Stomach smooth muscle (tissue), 2 donors: ENCODE measurements at regions not wholly inside any gene's neighbourhood (a gene's known extent, or its start where the extent isn't known, plus 50 kb on each side); places are given as distances from the start of the nearest gene placed in this dataset.

Experiments
- H3K27ac ChIP-seq: one replicate; pipeline ENCODE4 v1.7.0; 2013; ENCODE audit warnings: mild to moderate bottlenecking, low read length, inconsistent platforms
- H3K27me3 ChIP-seq, 2 donors: one replicate each; pipeline ENCODE4 v1.7.0; 2013; ENCODE audit warnings: low read length in 2 of 2; ENCODE audit not compliant: insufficient read depth in 2 of 2, control insufficient read depth in 1 of 2
- H3K36me3 ChIP-seq, 2 donors: one replicate each; pipeline ENCODE4 v1.7.0; 2013; ENCODE audit warnings: low read length in 2 of 2; ENCODE audit not compliant: control insufficient read depth in 2 of 2, insufficient read depth in 2 of 2
- H3K4me1 ChIP-seq: one replicate; pipeline ENCODE4 v1.7.0; 2013; ENCODE audit warnings: low read length; ENCODE audit not compliant: control insufficient read depth, insufficient read depth
- H3K4me3 ChIP-seq, 2 donors: one replicate each; pipeline ENCODE4 v1.7.0; 2013; ENCODE audit warnings: low read length in 2 of 2
- H3K9ac ChIP-seq, 2 donors: one replicate each; pipeline ENCODE4 v1.7.0; 2013; ENCODE audit warnings: low read length in 2 of 2, mild to moderate bottlenecking in 1 of 2
- H3K9me3 ChIP-seq, 2 donors: one replicate each; pipeline ENCODE4 v1.7.0; 2013; ENCODE audit warnings: low read length in 2 of 2; ENCODE audit not compliant: control insufficient read depth in 2 of 2
- donor health status: healthy.
- donor health status: Pancreatic carcinoma.

GRCh38 chr4:129364747-129365452 lies 268.9 kb downstream of the C4orf33 start:
- no peak overlapping the region for H3K4me3 ChIP-seq
- no peak overlapping the region for H3K9ac ChIP-seq
- no peaks in the 10 kb centered on the region for H3K36me3 ChIP-seq
- no peak overlapping the region for H3K27ac ChIP-seq
- peaks cover 2% of the 10 kb centered on the region for H3K4me1 ChIP-seq
- H3K9me3 ChIP-seq = no peaks in the 10 kb centered on the region
- H3K27me3 ChIP-seq = no peaks in the 10 kb centered on the region

DNA sequence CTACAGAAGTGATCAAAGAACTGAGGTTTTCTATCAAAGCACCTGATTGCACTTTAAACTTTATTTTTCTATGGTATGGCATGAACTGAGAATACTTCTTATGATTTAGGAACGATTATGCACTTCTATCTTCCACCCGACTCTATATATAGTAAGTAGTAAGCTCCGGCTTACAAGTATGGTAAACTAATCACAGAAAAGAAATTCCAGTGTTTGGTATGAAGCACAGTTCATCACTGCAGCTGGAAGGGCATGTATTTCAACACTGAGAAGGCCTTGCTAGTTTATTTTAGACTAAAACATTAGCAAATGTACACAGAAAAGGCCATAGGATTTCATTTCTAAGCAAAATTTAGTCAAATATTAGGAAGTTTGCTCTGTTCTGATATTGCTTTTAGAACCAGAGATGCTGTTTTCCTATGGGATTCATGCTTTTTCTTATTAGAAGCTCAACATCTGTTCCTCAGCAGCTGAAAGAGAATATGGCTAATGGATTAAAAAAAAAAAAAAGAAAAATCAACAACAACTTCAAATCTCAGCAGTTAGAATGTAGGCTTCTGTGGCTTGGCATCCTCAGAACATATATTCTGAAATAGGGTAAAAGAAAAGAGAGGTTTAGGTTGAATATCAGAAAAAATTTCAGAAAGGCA lies 273.5 kb downstream of the C4orf33 start:
- no peak overlapping the region for H3K27ac ChIP-seq
- no peaks in the 10 kb centered on the region for H3K9me3 ChIP-seq
- no peaks in the 10 kb centered on the region for H3K36me3 ChIP-seq
- no peak overlapping the region for H3K9ac ChIP-seq
- H3K4me3 ChIP-seq = no peak overlapping the region
- H3K27me3 ChIP-seq = no peaks in the 10 kb centered on the region
- peaks cover 2% of the 10 kb centered on the region for H3K4me1 ChIP-seq

DNA sequence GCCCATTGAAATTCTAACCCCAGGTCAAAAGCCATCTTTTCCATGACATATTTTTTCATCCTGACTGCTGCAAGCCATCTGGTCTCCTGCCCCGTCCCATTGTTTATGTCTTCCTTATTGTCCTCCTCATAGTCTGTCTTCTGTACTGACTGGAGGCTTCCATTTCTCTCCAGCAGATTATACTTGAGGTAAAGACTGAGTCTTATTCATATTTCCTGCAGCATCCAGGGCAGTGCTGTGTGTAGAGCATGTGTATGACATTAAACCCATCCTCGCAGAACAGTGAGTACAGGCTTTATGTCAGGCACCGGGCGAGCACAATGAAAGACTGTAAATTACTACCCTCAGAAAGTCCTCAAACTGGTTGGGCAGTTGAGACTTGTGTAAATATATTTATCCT lies 275.1 kb downstream of the C4orf33 start:
- Histone ChIP-seq H3K36me3 (no peaks in the 10 kb centered on the region), H3K27me3 (no peaks in the 10 kb centered on the region), H3K4me3 (no peak overlapping the region), H3K4me1 (peaks cover 2% of the 10 kb centered on the region), H3K9me3 (no peaks in the 10 kb centered on the region), H3K9ac (no peak overlapping the region), H3K27ac (no peak overlapping the region)

DNA sequence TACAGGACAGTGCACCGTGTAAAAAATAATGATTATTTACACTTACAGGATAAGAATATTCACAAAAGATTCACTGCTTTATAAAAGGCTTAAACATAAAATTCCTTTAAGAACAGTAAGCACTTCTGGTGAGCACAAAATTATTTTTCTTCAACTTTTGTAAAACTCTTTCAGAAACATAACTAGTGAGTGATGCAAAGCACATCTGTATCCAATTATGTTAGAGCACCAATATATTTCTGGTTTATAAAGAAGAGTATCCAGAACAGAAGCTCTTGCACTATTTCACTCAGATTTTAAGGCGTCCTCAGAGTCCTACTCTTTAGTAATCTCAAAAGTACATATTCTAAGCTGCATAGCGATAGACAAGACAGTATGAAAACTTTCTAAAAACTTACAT lies 276.0 kb downstream of the C4orf33 start:
- Histone ChIP-seq H3K36me3 (no peaks in the 10 kb centered on the region), H3K4me3 (no peak overlapping the region), H3K27ac (no peak overlapping the region)

DNA sequence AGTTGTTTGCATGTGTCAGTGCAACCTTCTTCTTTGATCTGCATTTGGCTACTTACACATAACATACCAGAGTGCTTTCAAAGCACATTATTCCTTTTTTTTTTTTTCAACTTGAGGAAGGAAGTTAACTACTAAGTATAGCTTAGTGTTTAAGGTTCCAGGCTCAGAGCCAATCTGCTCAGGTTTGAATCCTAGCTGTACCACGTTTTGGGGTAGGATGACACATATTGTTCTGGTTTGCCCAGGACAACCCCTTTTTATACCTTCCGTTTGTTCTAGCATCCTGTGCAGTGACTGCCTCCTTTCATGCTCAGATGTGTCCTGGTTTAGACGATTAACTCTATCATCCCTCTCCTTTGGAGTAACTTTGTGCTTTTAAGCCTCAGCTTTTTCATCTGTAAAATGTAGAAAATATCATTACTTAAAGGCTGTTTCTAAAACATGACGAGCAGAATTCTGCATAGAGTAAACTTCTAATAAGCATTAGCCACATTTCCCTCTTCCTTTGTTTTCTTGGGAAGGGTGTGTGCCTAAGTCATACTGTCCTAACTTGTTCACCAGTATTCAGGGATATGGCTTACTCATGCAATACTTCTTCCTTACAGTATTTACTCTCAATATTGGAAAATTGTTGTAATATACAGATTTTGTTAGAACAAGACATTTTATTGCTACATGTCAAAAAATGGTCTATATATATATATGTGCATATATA lies 281.3 kb downstream of the C4orf33 start:
- Histone ChIP-seq H3K9me3 (no peaks in the 10 kb centered on the region), H3K4me3 (no peak overlapping the region), H3K27me3 (no peaks in the 10 kb centered on the region), H3K36me3 (no peaks in the 10 kb centered on the region), H3K9ac (no peak overlapping the region), H3K27ac (no peak overlapping the region), H3K4me1 (no peaks in the 10 kb centered on the region)

More for the DNA sequence above, 276.0 kb downstream of the C4orf33 start:
- Histone ChIP-seq H3K4me1 (peaks cover 2% of the 10 kb centered on the region), H3K9me3 (no peaks in the 10 kb centered on the region), H3K9ac (no peak overlapping the region), H3K27me3 (no peaks in the 10 kb centered on the region)

DNA sequence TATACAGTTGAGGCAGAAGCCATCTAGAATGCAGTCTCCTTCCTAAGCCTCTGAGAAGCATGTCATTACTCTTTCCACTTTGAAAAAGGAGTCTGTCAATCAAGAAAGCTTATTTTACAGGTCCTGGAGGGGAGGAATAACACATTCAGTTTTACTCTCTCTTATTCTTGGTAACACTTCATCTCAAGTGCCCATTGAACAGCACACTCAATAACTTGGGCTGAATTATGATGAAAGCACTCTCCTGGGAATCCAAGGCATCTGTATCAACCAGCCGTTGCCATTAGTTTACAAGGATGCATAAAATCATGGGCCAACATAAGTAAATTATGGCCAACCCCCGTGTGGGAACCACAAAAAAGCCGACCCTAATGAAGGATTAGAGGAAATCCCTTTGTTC lies 282.4 kb downstream of the C4orf33 start:
- H3K4me1 ChIP-seq = no peaks in the 10 kb centered on the region
- H3K27ac ChIP-seq = no peak overlapping the region
- no peaks in the 10 kb centered on the region for H3K9me3 ChIP-seq
- no peaks in the 10 kb centered on the region for H3K27me3 ChIP-seq
- no peak overlapping the region for H3K9ac ChIP-seq
- no peak overlapping the region for H3K4me3 ChIP-seq
- H3K36me3 ChIP-seq = no peaks in the 10 kb centered on the region

DNA sequence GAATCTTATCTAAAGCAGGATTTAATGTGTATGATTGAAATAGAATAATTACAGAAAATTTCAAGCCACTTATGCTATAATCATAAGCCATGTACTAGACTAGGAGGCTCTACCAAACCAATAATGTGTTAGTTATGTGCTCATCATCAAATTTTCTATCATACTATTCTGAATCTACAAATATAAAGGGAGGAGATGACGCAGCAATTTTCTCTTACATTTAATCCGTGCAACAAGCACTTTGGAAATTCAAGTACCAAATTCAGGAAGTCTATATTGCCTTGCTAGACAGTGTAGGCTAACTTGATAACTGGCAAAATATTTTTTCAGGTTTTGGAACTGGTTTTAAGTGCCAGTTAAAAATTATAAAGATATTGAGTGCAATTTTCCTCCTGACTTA lies 283.5 kb downstream of the C4orf33 start:
- Histone ChIP-seq H3K36me3 (no peaks in the 10 kb centered on the region), H3K4me1 (no peaks in the 10 kb centered on the region), H3K27ac (no peak overlapping the region), H3K27me3 (no peaks in the 10 kb centered on the region), H3K9me3 (no peaks in the 10 kb centered on the region), H3K4me3 (no peak overlapping the region), H3K9ac (no peak overlapping the region)

DNA sequence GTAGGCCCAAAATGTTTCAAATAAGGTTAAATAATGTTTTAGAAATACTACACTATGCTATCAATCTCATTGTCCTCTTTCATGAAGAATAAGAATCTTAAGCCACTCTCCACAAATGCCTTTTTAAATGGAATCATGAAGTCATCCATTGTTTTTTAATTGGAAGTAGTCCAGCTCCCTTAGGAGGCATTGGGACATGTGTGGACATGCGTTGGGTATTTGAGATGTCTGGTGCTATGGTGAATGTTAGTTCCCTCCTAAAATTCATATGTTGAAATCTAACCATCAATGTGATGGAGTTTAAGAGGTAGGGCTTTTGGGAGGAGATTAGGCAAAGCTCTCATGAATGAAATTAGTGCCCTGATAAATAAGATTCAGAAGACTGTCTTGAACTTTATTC lies 289.0 kb downstream of the C4orf33 start:
- H3K9me3 ChIP-seq = no peaks in the 10 kb centered on the region
- no peak overlapping the region for H3K27ac ChIP-seq
- peaks cover 10% of the 10 kb centered on the region for H3K4me1 ChIP-seq
- no peaks in the 10 kb centered on the region for H3K27me3 ChIP-seq
- H3K4me3 ChIP-seq = no peak overlapping the region
- H3K9ac ChIP-seq = no peak overlapping the region
- H3K36me3 ChIP-seq = no peaks in the 10 kb centered on the region

DNA sequence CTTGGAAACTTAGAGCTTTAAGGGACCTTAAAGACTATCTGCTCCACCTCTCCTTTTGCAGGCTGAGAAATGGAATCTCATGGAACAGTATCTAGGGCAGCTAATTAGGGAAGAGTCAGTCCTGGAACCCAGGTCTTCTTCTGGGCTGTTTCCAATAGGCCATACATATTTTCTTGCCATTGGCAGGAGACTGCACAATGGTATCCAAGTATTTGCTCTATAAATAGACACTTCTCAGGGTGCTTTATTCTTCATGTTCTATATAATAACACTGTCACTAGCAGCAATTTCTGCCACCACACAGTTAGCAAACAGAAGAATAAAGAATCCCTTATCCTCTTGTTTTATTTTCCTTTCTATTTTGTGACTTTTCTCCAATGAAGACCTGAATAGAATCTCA lies 291.7 kb downstream of the C4orf33 start:
- H3K9me3 ChIP-seq = no peaks in the 10 kb centered on the region
- no peaks in the 10 kb centered on the region for H3K36me3 ChIP-seq
- H3K27me3 ChIP-seq = no peaks in the 10 kb centered on the region
- H3K27ac ChIP-seq = no peak overlapping the region
- H3K4me1 ChIP-seq = peaks cover 10% of the 10 kb centered on the region
- no peak overlapping the region for H3K9ac ChIP-seq
- H3K4me3 ChIP-seq = no peak overlapping the region

DNA sequence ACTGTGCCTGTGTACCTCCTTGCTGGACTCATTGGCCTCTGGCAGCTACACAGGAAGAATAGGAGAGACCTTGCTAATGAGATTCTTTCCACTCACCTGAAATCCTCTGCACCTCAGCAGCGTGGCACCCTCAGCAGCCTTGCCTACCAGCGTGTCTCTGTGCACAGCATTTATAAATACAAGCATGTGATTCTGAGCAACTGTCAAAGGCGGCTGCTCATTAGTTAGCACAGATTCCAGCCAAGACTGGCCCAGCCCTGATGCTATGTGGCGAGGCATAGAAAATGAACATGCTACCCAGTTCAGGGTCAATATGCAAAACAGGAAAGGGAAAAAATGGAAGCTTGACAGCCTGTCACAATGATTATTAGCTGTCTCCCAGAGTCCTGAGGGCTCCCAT lies 298.0 kb downstream of the C4orf33 start:
- H3K36me3 ChIP-seq = no peaks in the 10 kb centered on the region
- no peak overlapping the region for H3K27ac ChIP-seq
- H3K4me1 ChIP-seq = no peaks in the 10 kb centered on the region
- H3K9me3 ChIP-seq = no peaks in the 10 kb centered on the region
- no peaks in the 10 kb centered on the region for H3K27me3 ChIP-seq
- no peak overlapping the region for H3K9ac ChIP-seq
- no peak overlapping the region for H3K4me3 ChIP-seq

GRCh38 chr4:129394635-129395034 lies 298.7 kb downstream of the C4orf33 start:
- H3K36me3 ChIP-seq = no peaks in the 10 kb centered on the region
- no peak overlapping the region for H3K4me3 ChIP-seq
- no peaks in the 10 kb centered on the region for H3K4me1 ChIP-seq
- no peaks in the 10 kb centered on the region for H3K9me3 ChIP-seq
- H3K27ac ChIP-seq = no peak overlapping the region
- H3K27me3 ChIP-seq = no peaks in the 10 kb centered on the region
- no peak overlapping the region for H3K9ac ChIP-seq
